ENCODE measurements at regions not wholly inside any gene's neighbourhood (a gene's known extent, or its start where the extent isn't known, plus 50 kb on each side); places are given as distances from the start of the nearest gene placed in this dataset.

GRCh38 chr7:20509892-20510572 lies 105.4 kb upstream of the ABCB5 start:
- Histone ChIP-seq H4K20me1 (replicated peaks; ENCODE audit: insufficient read depth) (no peaks in the 10 kb centered on the region), H3K27me3 (ENCODE audit: insufficient read depth) (no peaks in the 10 kb centered on the region), H3K36me3 (ENCODE audit: insufficient read depth) (no peaks in the 10 kb centered on the region), H3K9me2 (ENCODE audit: insufficient read depth) (no peaks in the 10 kb centered on the region), H3K4me3 (no peak overlapping the region), H2AFZ (no peak overlapping the region), H3K4me1 (ENCODE audit: insufficient read depth) (no peaks in the 10 kb centered on the region), H3K79me2 (replicated peaks; ENCODE audit: insufficient read depth) (no peaks in the 10 kb centered on the region), H3K4me2 (no peak overlapping the region), H3K27ac (ENCODE audit: low read depth) (no peak overlapping the region), H3F3A (replicated peaks; ENCODE audit: low read depth) (no peaks in the 10 kb centered on the region)
- 0 out of 3 replicates have a peak, but pooled peaks cover 2% of the 10 kb centered on the region for H3K4me1 Mint-ChIP-seq
- TF ChIP-seq, protein P1, sequence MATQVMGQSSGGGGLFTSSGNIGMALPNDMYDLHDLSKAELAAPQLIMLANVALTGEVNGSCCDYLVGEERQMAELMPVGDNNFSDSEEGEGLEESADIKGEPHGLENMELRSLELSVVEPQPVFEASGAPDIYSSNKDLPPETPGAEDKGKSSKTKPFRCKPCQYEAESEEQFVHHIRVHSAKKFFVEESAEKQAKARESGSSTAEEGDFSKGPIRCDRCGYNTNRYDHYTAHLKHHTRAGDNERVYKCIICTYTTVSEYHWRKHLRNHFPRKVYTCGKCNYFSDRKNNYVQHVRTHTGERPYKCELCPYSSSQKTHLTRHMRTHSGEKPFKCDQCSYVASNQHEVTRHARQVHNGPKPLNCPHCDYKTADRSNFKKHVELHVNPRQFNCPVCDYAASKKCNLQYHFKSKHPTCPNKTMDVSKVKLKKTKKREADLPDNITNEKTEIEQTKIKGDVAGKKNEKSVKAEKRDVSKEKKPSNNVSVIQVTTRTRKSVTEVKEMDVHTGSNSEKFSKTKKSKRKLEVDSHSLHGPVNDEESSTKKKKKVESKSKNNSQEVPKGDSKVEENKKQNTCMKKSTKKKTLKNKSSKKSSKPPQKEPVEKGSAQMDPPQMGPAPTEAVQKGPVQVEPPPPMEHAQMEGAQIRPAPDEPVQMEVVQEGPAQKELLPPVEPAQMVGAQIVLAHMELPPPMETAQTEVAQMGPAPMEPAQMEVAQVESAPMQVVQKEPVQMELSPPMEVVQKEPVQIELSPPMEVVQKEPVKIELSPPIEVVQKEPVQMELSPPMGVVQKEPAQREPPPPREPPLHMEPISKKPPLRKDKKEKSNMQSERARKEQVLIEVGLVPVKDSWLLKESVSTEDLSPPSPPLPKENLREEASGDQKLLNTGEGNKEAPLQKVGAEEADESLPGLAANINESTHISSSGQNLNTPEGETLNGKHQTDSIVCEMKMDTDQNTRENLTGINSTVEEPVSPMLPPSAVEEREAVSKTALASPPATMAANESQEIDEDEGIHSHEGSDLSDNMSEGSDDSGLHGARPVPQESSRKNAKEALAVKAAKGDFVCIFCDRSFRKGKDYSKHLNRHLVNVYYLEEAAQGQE (IDR thresholded peaks at IDR 0.05; ENCODE audit: unreplicated experiment), result no peak
- TF ChIP-seq CREB1 (CRISPR knock-in tag; IDR thresholded peaks at IDR 0.05; ENCODE audit: low read depth) (no peak), NANOG (IDR thresholded peaks at IDR 0.05; ENCODE audit: borderline replicate concordance) (no peak), ZNF462 (CRISPR knock-in tag; IDR thresholded peaks at IDR 0.05) (no peak), ZNF331 (CRISPR knock-in tag; IDR thresholded peaks at IDR 0.05; ENCODE audit: low read depth) (no peak), EZH2phosphoT487 (IDR thresholded peaks at IDR 0.05; ENCODE audit: unreplicated experiment) (no peak), POLR2AphosphoS5 (IDR thresholded peaks at IDR 0.05; ENCODE audit: low read depth) (no peak), STAT1 (IDR thresholded peaks at IDR 0.05; ENCODE audit: unreplicated experiment) (no peak), ZNF114 (CRISPR knock-in tag; IDR thresholded peaks at IDR 0.05) (no peak), JUNB (IDR thresholded peaks at IDR 0.05; ENCODE audit: unreplicated experiment) (no peak), EZH2 (IDR thresholded peaks at IDR 0.05; ENCODE audit: low read depth, unreplicated experiment) (no peak)
- TF ChIP-seq, protein P2, sequence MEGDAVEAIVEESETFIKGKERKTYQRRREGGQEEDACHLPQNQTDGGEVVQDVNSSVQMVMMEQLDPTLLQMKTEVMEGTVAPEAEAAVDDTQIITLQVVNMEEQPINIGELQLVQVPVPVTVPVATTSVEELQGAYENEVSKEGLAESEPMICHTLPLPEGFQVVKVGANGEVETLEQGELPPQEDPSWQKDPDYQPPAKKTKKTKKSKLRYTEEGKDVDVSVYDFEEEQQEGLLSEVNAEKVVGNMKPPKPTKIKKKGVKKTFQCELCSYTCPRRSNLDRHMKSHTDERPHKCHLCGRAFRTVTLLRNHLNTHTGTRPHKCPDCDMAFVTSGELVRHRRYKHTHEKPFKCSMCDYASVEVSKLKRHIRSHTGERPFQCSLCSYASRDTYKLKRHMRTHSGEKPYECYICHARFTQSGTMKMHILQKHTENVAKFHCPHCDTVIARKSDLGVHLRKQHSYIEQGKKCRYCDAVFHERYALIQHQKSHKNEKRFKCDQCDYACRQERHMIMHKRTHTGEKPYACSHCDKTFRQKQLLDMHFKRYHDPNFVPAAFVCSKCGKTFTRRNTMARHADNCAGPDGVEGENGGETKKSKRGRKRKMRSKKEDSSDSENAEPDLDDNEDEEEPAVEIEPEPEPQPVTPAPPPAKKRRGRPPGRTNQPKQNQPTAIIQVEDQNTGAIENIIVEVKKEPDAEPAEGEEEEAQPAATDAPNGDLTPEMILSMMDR (conservative IDR thresholded peaks at IDR 0.05; ENCODE audit: low read depth in 2 of 2), result no peak
- TF ChIP-seq, protein P3, sequence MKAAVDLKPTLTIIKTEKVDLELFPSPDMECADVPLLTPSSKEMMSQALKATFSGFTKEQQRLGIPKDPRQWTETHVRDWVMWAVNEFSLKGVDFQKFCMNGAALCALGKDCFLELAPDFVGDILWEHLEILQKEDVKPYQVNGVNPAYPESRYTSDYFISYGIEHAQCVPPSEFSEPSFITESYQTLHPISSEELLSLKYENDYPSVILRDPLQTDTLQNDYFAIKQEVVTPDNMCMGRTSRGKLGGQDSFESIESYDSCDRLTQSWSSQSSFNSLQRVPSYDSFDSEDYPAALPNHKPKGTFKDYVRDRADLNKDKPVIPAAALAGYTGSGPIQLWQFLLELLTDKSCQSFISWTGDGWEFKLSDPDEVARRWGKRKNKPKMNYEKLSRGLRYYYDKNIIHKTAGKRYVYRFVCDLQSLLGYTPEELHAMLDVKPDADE (IDR thresholded peaks at IDR 0.05), result no peak
- peaks cover 2% of the 10 kb centered on the region for H3K27me3 Mint-ChIP-seq (ENCODE audit: insufficient read depth, low read depth, poor library complexity)
- DNase-seq (ENCODE audit: low spot score) (no peak), ATAC-seq (no peak)
- no peaks in the 10 kb centered on the region for H3K36me3 Mint-ChIP-seq (ENCODE audit: low read depth)
- H3K9me3 Mint-ChIP-seq, result no peaks in the 10 kb centered on the region
- H3K4me3 Mint-ChIP-seq, result no peak overlapping the region
- no peak overlapping the region for H3K27ac Mint-ChIP-seq
